IMR-90 (cell line): ENCODE measurements at regions not wholly inside any gene's neighbourhood (a gene's known extent, or its start where the extent isn't known, plus 50 kb on each side); places are given as distances from the start of the nearest gene placed in this dataset.

ENCODE experiments used
- ATAC-seq: fragments of 200-7000 bp; cut with Tn5 transposase; 2 replicates; pipeline ENCODE4 v1.9.1; 2020; ENCODE audit warnings: low read depth, mild to moderate bottlenecking, moderate library complexity
- BruUV-seq: library from RNA; stranded (reverse); fragments of 400-500 nt; replicated peaks from 2 replicates; lab custom pipeline; 2021; lab: Mats Ljungman, UMichigan
- CTCF ChIA-PET: fragments of 300-600 bp; formaldehyde crosslinking; extraction: SDS; loops from one replicate; lab custom pipeline; 2021; ENCODE audit warnings: antibody characterized with exemption; lab: Yijun Ruan, JAX
- POLR2A ChIA-PET: fragments of 300-600 bp; sonication (Branson Sonifier 250); formaldehyde crosslinking; loops from one replicate; lab custom pipeline; 2022; ENCODE audit warnings: antibody characterized with exemption; ENCODE audit not compliant: unreplicated experiment; lab: Charles Lee
- DNase-seq: peaks from one replicate; pipeline ENCODE4 v3.0.0; 2013
- H2AFZ ChIP-seq: replicated peaks from 2 replicates; pipeline ENCODE3; 2013; ENCODE audit warnings: low read length, mild to moderate bottlenecking; ENCODE audit not compliant: poor library complexity
- H2AK5ac ChIP-seq: 2 replicates; pipeline ENCODE4 v1.6.1; 2013; ENCODE audit warnings: low read depth, low read length, inconsistent platforms
- H2AK9ac ChIP-seq: replicated peaks from 2 replicates; pipeline ENCODE3; 2013; ENCODE audit warnings: mild to moderate bottlenecking, low read depth, low read length, moderate library complexity; ENCODE audit not compliant: poor library complexity
- H2BK120ac ChIP-seq: 2 replicates; pipeline ENCODE4 v1.6.1; 2013; ENCODE audit warnings: low read depth, low read length, inconsistent platforms
- H2BK15ac ChIP-seq: 3 replicates; pipeline ENCODE4 v1.6.1; 2013; ENCODE audit warnings: low read depth, low read length, inconsistent platforms
- H2BK20ac ChIP-seq: 2 replicates; pipeline ENCODE4 v1.6.1; 2013; ENCODE audit warnings: low read depth, mild to moderate bottlenecking, inconsistent platforms, low read length, moderate library complexity
- H2BK5ac ChIP-seq: 2 replicates; pipeline ENCODE4 v1.6.1; 2013; ENCODE audit warnings: mild to moderate bottlenecking, low read depth, low read length, inconsistent platforms; ENCODE audit not compliant: poor library complexity, severe bottlenecking
- H3K14ac ChIP-seq: replicated peaks from 2 replicates; pipeline ENCODE4 v1.6.1; 2013; ENCODE audit warnings: low read depth, low read length, inconsistent platforms
- H3K18ac ChIP-seq: 2 replicates; pipeline ENCODE4 v1.6.1; 2013; ENCODE audit warnings: low read depth, low read length, control low read depth
- H3K23ac ChIP-seq: 2 replicates; pipeline ENCODE4 v1.6.1; 2013; ENCODE audit warnings: low read depth, low read length, inconsistent platforms
- H3K27ac ChIP-seq: 2 replicates; pipeline ENCODE4 v1.5.1; 2013; ENCODE audit warnings: mild to moderate bottlenecking, control low read depth, low read length; ENCODE audit not compliant: insufficient read depth
- H3K27me3 ChIP-seq: 2 replicates; pipeline ENCODE4 v1.6.1; 2013; ENCODE audit warnings: low read length; ENCODE audit not compliant: control insufficient read depth, insufficient read depth
- H3K36me3 ChIP-seq: 2 replicates; pipeline ENCODE4 v1.6.1; 2013; ENCODE audit warnings: low read length, mixed read lengths; ENCODE audit not compliant: control insufficient read depth, insufficient read depth
- H3K4ac ChIP-seq: 2 replicates; pipeline ENCODE4 v1.6.1; 2013; ENCODE audit warnings: low read depth, low read length, inconsistent platforms
- H3K4me1 ChIP-seq: 2 replicates; pipeline ENCODE4 v1.6.1; 2013; ENCODE audit warnings: low read length, mixed read lengths; ENCODE audit not compliant: control insufficient read depth, insufficient read depth
- H3K4me2 ChIP-seq: 2 replicates; pipeline ENCODE4 v1.6.1; 2013; ENCODE audit warnings: low read depth, mild to moderate bottlenecking, control low read depth, low read length, moderate library complexity
- H3K4me3 ChIP-seq: 2 replicates; pipeline ENCODE4 v1.5.1; 2013; ENCODE audit warnings: low read depth, mild to moderate bottlenecking, control low read depth, low read length, moderate library complexity; ENCODE audit not compliant: insufficient read depth
- H3K56ac ChIP-seq: 2 replicates; pipeline ENCODE4 v1.6.1; 2013; ENCODE audit warnings: low read length, inconsistent platforms; ENCODE audit not compliant: insufficient read depth; ENCODE audit errors: extremely low read depth
- H3K79me1 ChIP-seq, 2 experiments: 2 replicates each; pipeline ENCODE4 v1.6.1; 2013; ENCODE audit warnings: low read length in 2 of 2, inconsistent platforms in 1 of 2, low read depth in 1 of 2
- H3K9ac ChIP-seq: 2 replicates; pipeline ENCODE4 v1.6.1; 2013; ENCODE audit warnings: low read depth, low read length, control low read depth
- H3K9me1 ChIP-seq: 2 replicates; pipeline ENCODE4 v1.6.1; 2013; ENCODE audit warnings: low read length, inconsistent platforms; ENCODE audit not compliant: insufficient read depth
- H3K9me3 ChIP-seq: 2 replicates; pipeline ENCODE4 v1.6.1; 2013; ENCODE audit warnings: low read length; ENCODE audit not compliant: control insufficient read depth, insufficient read depth
- H4K20me1 ChIP-seq: 2 replicates; pipeline ENCODE4 v1.6.1; 2013; ENCODE audit warnings: low read length, inconsistent platforms; ENCODE audit not compliant: insufficient read depth
- H4K5ac ChIP-seq: 2 replicates; pipeline ENCODE4 v1.6.1; 2013; ENCODE audit warnings: mild to moderate bottlenecking, low read depth, low read length, control low read depth
- H4K8ac ChIP-seq, 2 experiments: 2 replicates each; pipeline ENCODE4 v1.6.1; 2013; ENCODE audit warnings: low read depth in 2 of 2, low read length in 2 of 2, control low read depth in 1 of 2, inconsistent platforms in 1 of 2
- H4K91ac ChIP-seq: 2 replicates; pipeline ENCODE4 v1.6.1; 2013; ENCODE audit warnings: low read depth, low read length, inconsistent platforms; ENCODE audit not compliant: insufficient read depth
- CEBPB ChIP-seq: IDR thresholded peaks from 2 replicates; pipeline ENCODE4 v1.6.1; 2012; ENCODE audit warnings: low read depth, low read length, improper control_type of control experiment
- CHD1 ChIP-seq: IDR thresholded peaks from 2 replicates; pipeline ENCODE4 v1.6.1; 2012; ENCODE audit warnings: low read depth, low read length, improper control_type of control experiment
- CTCF ChIP-seq: conservative IDR thresholded peaks from 2 replicates; pipeline ENCODE4 v1.5.1; 2012; ENCODE audit warnings: mild to moderate bottlenecking, low read depth, low read length, improper control_type of control experiment
- ELK1 ChIP-seq: fragments of 150-350 bp; IDR thresholded peaks from 2 replicates; pipeline ENCODE4 v1.6.1; 2016; ENCODE audit warnings: low read depth, mild to moderate bottlenecking, low read length, moderate library complexity, borderline replicate concordance
- FOS ChIP-seq: fragments of 150-350 bp; IDR thresholded peaks from 2 replicates; pipeline ENCODE4 v1.6.1; 2016; ENCODE audit warnings: low read depth, low read length
- MAFK ChIP-seq: IDR thresholded peaks from 2 replicates; pipeline ENCODE4 v1.6.1; 2012; ENCODE audit warnings: low read depth, low read length, improper control_type of control experiment
- MAZ ChIP-seq: IDR thresholded peaks from 2 replicates; pipeline ENCODE4 v1.6.1; 2012; ENCODE audit warnings: low read depth, mild to moderate bottlenecking, low read length, improper control_type of control experiment, moderate library complexity, borderline replicate concordance
- NFE2L2 ChIP-seq: fragments of 150-350 bp; IDR thresholded peaks from 2 replicates; pipeline ENCODE4 v1.6.1; 2016; ENCODE audit warnings: low read depth, mild to moderate bottlenecking, low read length
- POLR2A ChIP-seq: IDR thresholded peaks from 2 replicates; pipeline ENCODE4 v1.6.1; 2012; ENCODE audit warnings: mild to moderate bottlenecking, low read depth, low read length
- RAD21 ChIP-seq: IDR thresholded peaks from 2 replicates; pipeline ENCODE4 v1.6.1; 2012; ENCODE audit warnings: low read length, improper control_type of control experiment
- RCOR1 ChIP-seq: IDR thresholded peaks from 2 replicates; pipeline ENCODE4 v1.6.1; 2012; ENCODE audit warnings: mild to moderate bottlenecking, low read length, improper control_type of control experiment; ENCODE audit not compliant: insufficient replicate concordance
- RFX5 ChIP-seq: IDR thresholded peaks from 2 replicates; pipeline ENCODE4 v1.8.0; 2012; ENCODE audit warnings: low read depth, mild to moderate bottlenecking, low read length, moderate library complexity
- SMC3 ChIP-seq: fragments of 150-350 bp; IDR thresholded peaks from 2 replicates; pipeline ENCODE4 v1.6.1; 2016; ENCODE audit warnings: low read depth, mild to moderate bottlenecking, antibody characterized with exemption, low read length, moderate library complexity
- USF2 ChIP-seq: fragments of 150-350 bp; IDR thresholded peaks from 2 replicates; pipeline ENCODE4 v1.6.1; 2017; ENCODE audit warnings: mild to moderate bottlenecking, antibody characterized with exemption, low read length, low read depth
- WGBS, 2 experiments: methylation state at CpG; one replicate each; pipeline versions ENCODE4 v1.1.5 to v1.1.7; 2013; ENCODE audit warnings: missing lambda C conversion rate in 2 of 2; ENCODE audit not compliant: insufficient read length in 1 of 2; ENCODE audit errors: extremely low coverage in 2 of 2; 5-methylcytosine and 5-hydroxymethylcytosine counted together
- dilution Hi-C: fragments of 300-500 bp; cut with HindIII; formaldehyde crosslinking; loops from one replicate; pipeline ENCODE4 v1.14.3; 2018; ENCODE audit warnings: low sequenced_read_pairs; ENCODE audit not compliant: unreplicated experiment
- in situ Hi-C: fragments of 300-500 bp; cut with MboI; formaldehyde crosslinking; loops from 3 replicates; pipeline ENCODE4 v1.14.3; 2019; ENCODE audit warnings: low sequenced_read_pairs, inconsistent platforms, mixed read lengths
- intact Hi-C: fragments of 100-400 bp; cut with micrococcal nuclease; formaldehyde crosslinking; loops from 2 replicates; pipeline ENCODE4 v1.10.0; 2022

- Histone ChIP-seq H4K5ac (no peak overlapping the region), H3K36me3 (no peaks in the 10 kb centered on the region), H3K79me1 (no peaks in the 10 kb centered on the region), H3K9me1 (no peaks in the 10 kb centered on the region), H2AK5ac (no peak overlapping the region), H2BK5ac (no peak overlapping the region), H3K14ac (no peak overlapping the region), H3K4me2 (no peak overlapping the region), H3K4me1 (no peaks in the 10 kb centered on the region), H2BK15ac (no peak overlapping the region), H4K8ac (no peak overlapping the region), H3K4me3 (no peak overlapping the region), H3K9me3 (peaks cover 2% of the 10 kb centered on the region; the same call in 1 of the 2 replicates), H2AK9ac (no peak overlapping the region), H3K23ac (no peak overlapping the region), H3K9ac (no peak overlapping the region), H2AFZ (no peak overlapping the region), H4K20me1 (no peaks in the 10 kb centered on the region), H3K27me3 (no peaks in the 10 kb centered on the region), H2BK20ac (no peak overlapping the region), H2BK120ac (no peak overlapping the region), H4K91ac (no peak overlapping the region), H3K27ac (no peak overlapping the region), H3K18ac (no peak overlapping the region), H3K4ac (no peak overlapping the region), H3K56ac (no peak overlapping the region)
- no TSS peak for BruUV-seq
- no peak for ATAC-seq
- intact Hi-C loops = no loop called here
- dilution Hi-C loops = no loop called here
- DNase-seq = no peak
- in situ Hi-C loops = no loop called here
- TF ChIP-seq ELK1 (no peak), USF2 (no peak), SMC3 (no peak), NFE2L2 (no peak), RCOR1 (no peak), CHD1 (no peak), POLR2A (no peak), RFX5 (no peak), CTCF (no peak), RAD21 (no peak), MAZ (no peak), FOS (no peak), MAFK (no peak), CEBPB (no peak)
- 80% methylated on average over 1 of the region's 22 CpGs; no CpG with 5 or more reads in 1 of the 2 experiments for WGBS, 2 experiments
- ChIA-PET CTCF (no interaction called here), POLR2A (no interaction called here)
Measured at GRCh38 chr2:194176134-194176533, 1480.9 kb upstream of the SLC39A10 start.
